ENCODE measurements at regions not wholly inside any gene's neighbourhood (a gene's known extent, or its start where the extent isn't known, plus 50 kb on each side); places are given as distances from the start of the nearest gene placed in this dataset.

- Histone ChIP-seq H3K79me1 (ENCODE audit: low read length) (peaks cover 13% of the 10 kb centered on the region), H3K9me3 (ENCODE audit: insufficient read depth, low read depth, low read length) (no peaks in the 10 kb centered on the region)
These were observed 173.6 kb upstream of the MAP3K1 start for GRCh38 chr5:56641635-56642260.

GRCh38 chr5:56640763-56641406, 174.5 kb upstream of the MAP3K1 start:
- peak overlapping the region; percentile 14 for H2AK5ac ChIP-seq (ENCODE audit: low read length)
- H3K4me2 ChIP-seq (ENCODE audit: low read length) = no peak overlapping the region
- peaks cover 14% of the 10 kb centered on the region for H3K79me1 ChIP-seq (ENCODE audit: low read length)
- H3K9ac ChIP-seq (ENCODE audit: low read length) = no peak overlapping the region
- peak overlapping the region; percentile 40 for H3K14ac ChIP-seq (ENCODE audit: low read length)
- no peak overlapping the region for H2AFZ ChIP-seq (ENCODE audit: insufficient read depth, low read length, poor library complexity)
- H3K36me3 ChIP-seq (ENCODE audit: control insufficient read depth in 1 of 2, insufficient read depth in 2 of 2, low read length in 2 of 2) = no peaks in the 10 kb centered on the region
- no CpG with 5 or more reads among the region's 3 CpGs for WGBS (ENCODE audit: extremely low coverage, insufficient coverage, insufficient read length)
- DNase-seq = peak; percentile 48 to 77
- H3K27ac ChIP-seq (ENCODE audit: low read depth, low read length) = no peak overlapping the region
- no peak overlapping the region for H3K18ac ChIP-seq (ENCODE audit: low read length)
- H3K27me3 ChIP-seq (ENCODE audit: insufficient read depth, low read length) = no peaks in the 10 kb centered on the region
- peaks cover 13 to 18% of the 10 kb centered on the region in 2 experiments for H3K4me1 ChIP-seq (ENCODE audit: control insufficient read depth in 1 of 2, insufficient read depth in 2 of 2, low read length in 2 of 2)
- H3K79me2 ChIP-seq (ENCODE audit: control insufficient read depth, insufficient read depth, low read length, poor library complexity) = peaks cover 1% of the 10 kb centered on the region
- peak overlapping the region; percentile 79 for H2BK12ac ChIP-seq (ENCODE audit: low read length)
- peak overlapping the region; percentile 35 for H4K91ac ChIP-seq (ENCODE audit: low read depth, low read length)
- peak overlapping the region; percentile 69 for H2BK120ac ChIP-seq (ENCODE audit: insufficient read depth, low read length, poor library complexity)
- H3K9me3 ChIP-seq (ENCODE audit: insufficient read depth, low read depth, low read length) = no peaks in the 10 kb centered on the region
- peak overlapping the region; percentile 46 for H2BK5ac ChIP-seq (ENCODE audit: low read depth, low read length, poor library complexity)
- H3K23ac ChIP-seq (ENCODE audit: low read length) = no peak overlapping the region
- no peak overlapping the region for H4K12ac ChIP-seq (ENCODE audit: low read depth, low read length)
- no peak overlapping the region for H4K8ac ChIP-seq (ENCODE audit: low read depth, low read length)
- H3K4me3 ChIP-seq (ENCODE audit: low read depth, low read length) = no peak overlapping the region
- no peak overlapping the region for H3K4ac ChIP-seq (ENCODE audit: low read depth, low read length)

More at GRCh38 chr5:56641635-56642260, 173.6 kb upstream of the MAP3K1 start:
- Histone ChIP-seq H3K4me1 (ENCODE audit: control insufficient read depth in 1 of 2, insufficient read depth in 2 of 2, low read length in 2 of 2) (peaks cover 13 to 18% of the 10 kb centered on the region in 2 experiments), H2BK5ac (ENCODE audit: low read depth, low read length, poor library complexity) (no peak overlapping the region), H2AK5ac (ENCODE audit: low read length) (no peak overlapping the region), H3K4ac (ENCODE audit: low read depth, low read length) (no peak overlapping the region), H4K12ac (ENCODE audit: low read depth, low read length) (no peak overlapping the region), H4K91ac (ENCODE audit: low read depth, low read length) (no peak overlapping the region), H3K27ac (ENCODE audit: low read depth, low read length) (no peak overlapping the region), H3K23ac (ENCODE audit: low read length) (no peak overlapping the region), H3K4me2 (ENCODE audit: low read length) (no peak overlapping the region), H3K14ac (ENCODE audit: low read length) (no peak overlapping the region), H3K18ac (ENCODE audit: low read length) (no peak overlapping the region), H2AFZ (ENCODE audit: insufficient read depth, low read length, poor library complexity) (no peak overlapping the region), H2BK120ac (ENCODE audit: insufficient read depth, low read length, poor library complexity) (no peak overlapping the region), H3K9ac (ENCODE audit: low read length) (no peak overlapping the region), H3K36me3 (ENCODE audit: control insufficient read depth in 1 of 2, insufficient read depth in 2 of 2, low read length in 2 of 2) (no peaks in the 10 kb centered on the region), H3K27me3 (ENCODE audit: insufficient read depth, low read length) (no peaks in the 10 kb centered on the region), H4K8ac (ENCODE audit: low read depth, low read length) (no peak overlapping the region), H3K79me2 (ENCODE audit: control insufficient read depth, insufficient read depth, low read length, poor library complexity) (peaks cover 1% of the 10 kb centered on the region), H3K4me3 (ENCODE audit: low read depth, low read length) (no peak overlapping the region), H2BK12ac (ENCODE audit: low read length) (no peak overlapping the region)
- DNase-seq = no peak
- no CpG with 5 or more reads among the region's 8 CpGs for WGBS (ENCODE audit: extremely low coverage, insufficient coverage, insufficient read length)

GRCh38 chr5:56639476-56639875, 175.9 kb upstream of the MAP3K1 start:
- no peak overlapping the region for H3K4me3 ChIP-seq (ENCODE audit: low read depth, low read length)
- H3K9ac ChIP-seq (ENCODE audit: low read length) = no peak overlapping the region
- no peak overlapping the region for H3K18ac ChIP-seq (ENCODE audit: low read length)
- H2AK5ac ChIP-seq (ENCODE audit: low read length) = no peak overlapping the region
- peaks cover 13 to 21% of the 10 kb centered on the region in 2 experiments for H3K4me1 ChIP-seq (ENCODE audit: control insufficient read depth in 1 of 2, insufficient read depth in 2 of 2, low read length in 2 of 2)
- no peak overlapping the region for H3K23ac ChIP-seq (ENCODE audit: low read length)
- H3K27me3 ChIP-seq (ENCODE audit: insufficient read depth, low read length) = no peaks in the 10 kb centered on the region
- no peak overlapping the region for H4K91ac ChIP-seq (ENCODE audit: low read depth, low read length)
- no CpG with 5 or more reads among the region's 2 CpGs for WGBS (ENCODE audit: extremely low coverage, insufficient coverage, insufficient read length)
- H2BK5ac ChIP-seq (ENCODE audit: low read depth, low read length, poor library complexity) = no peak overlapping the region
- peak overlapping the region; percentile 20 for H2BK12ac ChIP-seq (ENCODE audit: low read length)
- H3K36me3 ChIP-seq (ENCODE audit: control insufficient read depth in 1 of 2, insufficient read depth in 2 of 2, low read length in 2 of 2) = no peaks in the 10 kb centered on the region
- H2BK120ac ChIP-seq (ENCODE audit: insufficient read depth, low read length, poor library complexity) = no peak overlapping the region
- no peak overlapping the region for H3K4ac ChIP-seq (ENCODE audit: low read depth, low read length)
- H3K9me3 ChIP-seq (ENCODE audit: insufficient read depth, low read depth, low read length) = no peaks in the 10 kb centered on the region
- H4K12ac ChIP-seq (ENCODE audit: low read depth, low read length) = no peak overlapping the region
- H4K8ac ChIP-seq (ENCODE audit: low read depth, low read length) = no peak overlapping the region
- H3K4me2 ChIP-seq (ENCODE audit: low read length) = no peak overlapping the region
- H3K79me2 ChIP-seq (ENCODE audit: control insufficient read depth, insufficient read depth, low read length, poor library complexity) = peaks cover 1% of the 10 kb centered on the region
- H2AFZ ChIP-seq (ENCODE audit: insufficient read depth, low read length, poor library complexity) = no peak overlapping the region
- no peak overlapping the region for H3K14ac ChIP-seq (ENCODE audit: low read length)
- no peak overlapping the region for H3K27ac ChIP-seq (ENCODE audit: low read depth, low read length)
- peaks cover 14% of the 10 kb centered on the region for H3K79me1 ChIP-seq (ENCODE audit: low read length)
- DNase-seq = no peak

- H3K9me3 ChIP-seq (ENCODE audit: insufficient read depth, low read depth, low read length) = no peaks in the 10 kb centered on the region
- peaks cover 13 to 26% of the 10 kb centered on the region in 2 experiments for H3K4me1 ChIP-seq (ENCODE audit: control insufficient read depth in 1 of 2, insufficient read depth in 2 of 2, low read length in 2 of 2)
- peak overlapping the region; percentile 1 for H3K14ac ChIP-seq (ENCODE audit: low read length)
- no peak overlapping the region for H3K27ac ChIP-seq (ENCODE audit: low read depth, low read length)
- H2BK5ac ChIP-seq (ENCODE audit: low read depth, low read length, poor library complexity) = peak overlapping the region; percentile 3
- H4K8ac ChIP-seq (ENCODE audit: low read depth, low read length) = no peak overlapping the region
- no peak overlapping the region for H3K4ac ChIP-seq (ENCODE audit: low read depth, low read length)
- H4K12ac ChIP-seq (ENCODE audit: low read depth, low read length) = no peak overlapping the region
- H2AK5ac ChIP-seq (ENCODE audit: low read length) = peak overlapping the region; percentile 51
- peaks cover 1% of the 10 kb centered on the region for H3K79me2 ChIP-seq (ENCODE audit: control insufficient read depth, insufficient read depth, low read length, poor library complexity)
- no CpG with 5 or more reads among the region's 5 CpGs for WGBS (ENCODE audit: extremely low coverage, insufficient coverage, insufficient read length)
- H3K4me2 ChIP-seq (ENCODE audit: low read length) = no peak overlapping the region
- H2AFZ ChIP-seq (ENCODE audit: insufficient read depth, low read length, poor library complexity) = no peak overlapping the region
- H4K91ac ChIP-seq (ENCODE audit: low read depth, low read length) = peak overlapping the region; percentile 72
- no peak overlapping the region for H3K23ac ChIP-seq (ENCODE audit: low read length)
- H3K36me3 ChIP-seq (ENCODE audit: control insufficient read depth in 1 of 2, insufficient read depth in 2 of 2, low read length in 2 of 2) = no peaks in the 10 kb centered on the region
- H2BK120ac ChIP-seq (ENCODE audit: insufficient read depth, low read length, poor library complexity) = peak overlapping the region; percentile 71
- H3K79me1 ChIP-seq (ENCODE audit: low read length) = peaks cover 14% of the 10 kb centered on the region
- no peak overlapping the region for H3K4me3 ChIP-seq (ENCODE audit: low read depth, low read length)
- H3K18ac ChIP-seq (ENCODE audit: low read length) = no peak overlapping the region
- peak overlapping the region; percentile 58 for H2BK12ac ChIP-seq (ENCODE audit: low read length)
- peak overlapping the region; percentile 6 for H3K9ac ChIP-seq (ENCODE audit: low read length)
- no peaks in the 10 kb centered on the region for H3K27me3 ChIP-seq (ENCODE audit: insufficient read depth, low read length)
- DNase-seq = peak in 1 of 2 donors; percentile 24
These were observed 176.5 kb upstream of the MAP3K1 start for GRCh38 chr5:56638768-56639238.
